Psoas muscle (tissue), 7 donors: ENCODE measurements at regions not wholly inside any gene's neighbourhood (a gene's known extent, or its start where the extent isn't known, plus 50 kb on each side); places are given as distances from the start of the nearest gene placed in this dataset.

Experiments
- ATAC-seq, 4 donors: fragments of 200-7000 bp; cut with Tn5 transposase; one replicate each; pipeline ENCODE4 v1.9.1; 2020; ENCODE audit warnings: moderate library complexity in 3 of 4, mild to moderate bottlenecking in 2 of 4
- DNase-seq, 2 donors: peaks; one replicate each; pipeline ENCODE4 v3.0.0-alpha.2; 2020
- H3K27ac ChIP-seq: fragments of 200-600 bp; one replicate; pipeline ENCODE4 v1.8.0; 2022
- H3K27me3 ChIP-seq, 3 donors: fragments of 200-600 bp in 1 of 3; one replicate each; pipeline versions ENCODE4 v1.6.1 to v1.8.0; 2013 to 2022; ENCODE audit warnings: low read length in 2 of 3, mild to moderate bottlenecking in 2 of 3, moderate library complexity in 1 of 3; ENCODE audit not compliant: insufficient read depth in 3 of 3
- H3K36me3 ChIP-seq, 2 donors: fragments of 200-600 bp in 1 of 2; one replicate each; pipeline versions ENCODE4 v1.6.1 to v1.8.0; 2013 to 2022; ENCODE audit warnings: low read depth in 1 of 2, mild to moderate bottlenecking in 1 of 2, moderate library complexity in 1 of 2; ENCODE audit not compliant: insufficient read depth in 1 of 2
- H3K4me1 ChIP-seq: fragments of 200-600 bp; one replicate; pipeline ENCODE4 v1.8.0; 2022
- H3K4me3 ChIP-seq: fragments of 200-600 bp; one replicate; pipeline ENCODE4 v1.8.0; 2022; ENCODE audit warnings: mild to moderate bottlenecking
- H3K9me3 ChIP-seq: fragments of 200-600 bp; one replicate; pipeline ENCODE4 v1.8.0; 2022
- CTCF ChIP-seq: fragments of 200-600 bp; IDR thresholded peaks from one replicate; pipeline ENCODE4 v1.8.0; 2022; ENCODE audit warnings: antibody characterized with exemption
- WGBS, 3 donors: extraction: QIAGEN DNeasy Blood & Tissue Kit; methylation state at CpG; one replicate each; pipeline versions ENCODE4 v1.1.6 to v1.1.7; 2013; 5-methylcytosine and 5-hydroxymethylcytosine counted together
- intact Hi-C, 2 donors: fragments of 100-400 bp; cut with DNase I; formaldehyde crosslinking; loops; one replicate each; pipeline versions ENCODE4 v1.11.0 to v1.14.2; 2022
- donor health status: healthy with polysubstance abuse.
- donor health status: DM: no; HTN: no; CAD: no; lungs with moderate emphysema.
- donor health status: Bipolar disorder and iron deficiency.
- donor health status: healthy.
- donor health status: DM: yes; HTN: yes; CAD: no.
- donor health status: DM: no; HTN: no; CAD: no.
- donor health status: DM: yes; HTN: yes; CAD: no.

GRCh38 chr2:5886462-5886861 lies 194.3 kb downstream of the SOX11 start:
- no peak overlapping the region for H3K27ac ChIP-seq
- intact Hi-C loops, result no loop called here
- no peak for TF ChIP-seq CTCF
- no peaks in the 10 kb centered on the region for H3K36me3 ChIP-seq
- no peak overlapping the region for H3K4me3 ChIP-seq
- 83 to 86% (median 85%) methylated on average over 6 of the region's 6 CpGs for WGBS, 3 donors
- H3K4me1 ChIP-seq, result no peaks in the 10 kb centered on the region
- DNase-seq, result no peak
- no peaks in the 10 kb centered on the region for H3K27me3 ChIP-seq
- no peaks in the 10 kb centered on the region for H3K9me3 ChIP-seq
- no peak for ATAC-seq

GRCh38 chr2:5888126-5888525 lies 195.9 kb downstream of the SOX11 start:
- DNase-seq, result no peak
- intact Hi-C loops, result no loop called here
- no peak for TF ChIP-seq CTCF
- H3K9me3 ChIP-seq, result no peaks in the 10 kb centered on the region
- ATAC-seq, result no peak
- no peaks in the 10 kb centered on the region for H3K27me3 ChIP-seq
- H3K36me3 ChIP-seq, result no peaks in the 10 kb centered on the region
- H3K4me1 ChIP-seq, result no peaks in the 10 kb centered on the region
- H3K27ac ChIP-seq, result no peak overlapping the region
- 39 to 52% (median 46%) methylated on average over 1 of the region's 1 CpG for WGBS, 3 donors
- no peak overlapping the region for H3K4me3 ChIP-seq

GRCh38 chr2:5889519-5889918 lies 197.3 kb downstream of the SOX11 start:
- Histone ChIP-seq H3K4me1 (no peaks in the 10 kb centered on the region), H3K27ac (no peak overlapping the region), H3K4me3 (no peak overlapping the region), H3K27me3 (no peaks in the 10 kb centered on the region), H3K9me3 (no peaks in the 10 kb centered on the region), H3K36me3 (no peaks in the 10 kb centered on the region)
- no peak for ATAC-seq
- TF ChIP-seq CTCF, result no peak
- intact Hi-C loops, result no loop called here
- WGBS, 3 donors, result 65 to 73% (median 65%) methylated on average over 5 of the region's 5 CpGs
- no peak for DNase-seq

GRCh38 chr2:5894355-5894754 lies 202.2 kb downstream of the SOX11 start:
- DNase-seq (no peak), ATAC-seq (no peak)
- intact Hi-C loops, result no loop called here
- H3K4me3 ChIP-seq, result no peak overlapping the region
- no peaks in the 10 kb centered on the region for H3K9me3 ChIP-seq
- H3K36me3 ChIP-seq, result no peaks in the 10 kb centered on the region
- H3K27me3 ChIP-seq, result no peaks in the 10 kb centered on the region
- TF ChIP-seq CTCF, result no peak
- no peaks in the 10 kb centered on the region for H3K4me1 ChIP-seq
- 55 to 65% (median 62%) methylated on average over 5 of the region's 5 CpGs for WGBS, 3 donors
- H3K27ac ChIP-seq, result no peak overlapping the region

GRCh38 chr2:5895284-5895683 lies 203.1 kb downstream of the SOX11 start:
- WGBS, 3 donors, result 90 to 94% (median 92%) methylated on average over 11 of the region's 11 CpGs
- intact Hi-C loops, result no loop called here
- Histone ChIP-seq H3K36me3 (no peaks in the 10 kb centered on the region), H3K27ac (no peak overlapping the region), H3K4me3 (no peak overlapping the region), H3K4me1 (no peaks in the 10 kb centered on the region), H3K27me3 (no peaks in the 10 kb centered on the region), H3K9me3 (no peaks in the 10 kb centered on the region)
- no peak for DNase-seq
- no peak for ATAC-seq
- TF ChIP-seq CTCF, result no peak
